Epithelial cell of esophagus (primary cell): ENCODE measurements at regions not wholly inside any gene's neighbourhood (a gene's known extent, or its start where the extent isn't known, plus 50 kb on each side); places are given as distances from the start of the nearest gene placed in this dataset.

ENCODE experiments used
- DNase-seq: peaks from one replicate; pipeline ENCODE4 v3.0.0; 2010; ENCODE audit warnings: low read depth
- H3K4me3 ChIP-seq: 2 replicates; pipeline ENCODE4 v1.5.1; 2011; ENCODE audit warnings: mild to moderate bottlenecking, low read length, control low read depth
- TF ChIP-seq, protein P1 (sequence below): IDR thresholded peaks from 2 replicates; pipeline ENCODE4 v1.5.1; 2011; ENCODE audit warnings: low read depth, mild to moderate bottlenecking, low read length, control low read depth, inconsistent platforms; ENCODE audit not compliant: insufficient read depth; ENCODE audit errors: missing control alignments

DNA sequence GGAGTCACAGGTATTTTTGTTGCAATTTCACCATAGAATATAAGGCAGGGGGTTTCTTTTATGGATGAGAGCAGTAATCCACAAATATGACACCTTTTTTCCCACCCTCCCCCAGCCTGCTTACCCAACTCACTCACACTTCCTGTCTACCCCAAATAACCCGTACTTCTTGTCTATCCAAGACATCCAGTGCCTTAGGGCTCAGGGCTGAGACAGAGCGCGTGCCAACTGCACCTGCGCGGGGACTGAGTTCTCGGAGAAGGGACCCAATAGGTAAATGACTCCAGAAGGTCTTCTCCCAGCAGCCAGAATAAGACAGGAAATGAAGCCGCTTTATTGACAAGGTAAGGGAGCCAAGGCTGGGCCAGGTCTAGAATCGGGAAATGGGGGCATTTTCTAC lies 369.1 kb downstream of the SIPA1L2 start:
- peak; percentile 85 for DNase-seq
- TF ChIP-seq, protein P1, sequence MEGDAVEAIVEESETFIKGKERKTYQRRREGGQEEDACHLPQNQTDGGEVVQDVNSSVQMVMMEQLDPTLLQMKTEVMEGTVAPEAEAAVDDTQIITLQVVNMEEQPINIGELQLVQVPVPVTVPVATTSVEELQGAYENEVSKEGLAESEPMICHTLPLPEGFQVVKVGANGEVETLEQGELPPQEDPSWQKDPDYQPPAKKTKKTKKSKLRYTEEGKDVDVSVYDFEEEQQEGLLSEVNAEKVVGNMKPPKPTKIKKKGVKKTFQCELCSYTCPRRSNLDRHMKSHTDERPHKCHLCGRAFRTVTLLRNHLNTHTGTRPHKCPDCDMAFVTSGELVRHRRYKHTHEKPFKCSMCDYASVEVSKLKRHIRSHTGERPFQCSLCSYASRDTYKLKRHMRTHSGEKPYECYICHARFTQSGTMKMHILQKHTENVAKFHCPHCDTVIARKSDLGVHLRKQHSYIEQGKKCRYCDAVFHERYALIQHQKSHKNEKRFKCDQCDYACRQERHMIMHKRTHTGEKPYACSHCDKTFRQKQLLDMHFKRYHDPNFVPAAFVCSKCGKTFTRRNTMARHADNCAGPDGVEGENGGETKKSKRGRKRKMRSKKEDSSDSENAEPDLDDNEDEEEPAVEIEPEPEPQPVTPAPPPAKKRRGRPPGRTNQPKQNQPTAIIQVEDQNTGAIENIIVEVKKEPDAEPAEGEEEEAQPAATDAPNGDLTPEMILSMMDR = no peak
- H3K4me3 ChIP-seq = no peak overlapping the region

DNA sequence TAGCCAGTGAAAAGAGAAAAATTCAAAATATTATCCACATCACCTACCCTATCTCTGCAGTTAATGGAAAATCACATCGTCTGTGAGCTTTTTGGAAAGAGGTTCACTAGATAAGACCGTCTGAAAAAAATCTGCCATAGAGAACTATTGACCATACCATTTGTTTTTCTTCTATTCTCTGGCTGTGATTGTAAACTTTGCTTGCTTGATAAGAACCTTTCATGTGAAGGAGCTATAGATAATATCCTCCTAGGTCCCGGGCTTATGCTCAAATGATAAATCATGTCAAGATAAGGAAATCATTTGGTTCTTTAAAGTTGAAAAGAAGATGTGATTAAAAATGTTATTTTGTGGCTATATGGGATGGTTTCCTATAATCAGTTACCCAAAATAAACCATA lies 369.9 kb downstream of the SIPA1L2 start:
- no peak for DNase-seq
- H3K4me3 ChIP-seq = no peak overlapping the region
- TF ChIP-seq, protein P1 = no peak

DNA sequence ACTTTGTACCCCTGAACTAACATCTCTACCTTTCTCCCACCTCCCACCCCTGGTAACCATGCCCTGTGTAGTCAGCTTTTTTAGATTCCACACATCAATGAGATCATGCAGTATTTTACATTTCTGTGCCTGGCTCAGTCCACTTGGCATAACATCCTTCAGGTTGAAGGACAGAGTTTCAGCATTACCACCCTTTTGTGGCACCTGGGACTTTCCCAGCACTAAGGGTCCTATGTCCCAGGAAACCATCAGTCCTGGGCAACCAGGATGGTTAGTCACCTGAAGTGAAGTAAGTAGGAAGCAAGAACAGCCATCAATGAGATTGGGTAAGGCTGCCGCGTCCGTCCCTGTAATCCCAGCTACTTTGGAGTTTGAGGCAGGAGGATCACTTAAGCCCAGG lies 370.6 kb downstream of the SIPA1L2 start:
- H3K4me3 ChIP-seq = no peak overlapping the region
- TF ChIP-seq, protein P1 = no peak
- no peak for DNase-seq

DNA sequence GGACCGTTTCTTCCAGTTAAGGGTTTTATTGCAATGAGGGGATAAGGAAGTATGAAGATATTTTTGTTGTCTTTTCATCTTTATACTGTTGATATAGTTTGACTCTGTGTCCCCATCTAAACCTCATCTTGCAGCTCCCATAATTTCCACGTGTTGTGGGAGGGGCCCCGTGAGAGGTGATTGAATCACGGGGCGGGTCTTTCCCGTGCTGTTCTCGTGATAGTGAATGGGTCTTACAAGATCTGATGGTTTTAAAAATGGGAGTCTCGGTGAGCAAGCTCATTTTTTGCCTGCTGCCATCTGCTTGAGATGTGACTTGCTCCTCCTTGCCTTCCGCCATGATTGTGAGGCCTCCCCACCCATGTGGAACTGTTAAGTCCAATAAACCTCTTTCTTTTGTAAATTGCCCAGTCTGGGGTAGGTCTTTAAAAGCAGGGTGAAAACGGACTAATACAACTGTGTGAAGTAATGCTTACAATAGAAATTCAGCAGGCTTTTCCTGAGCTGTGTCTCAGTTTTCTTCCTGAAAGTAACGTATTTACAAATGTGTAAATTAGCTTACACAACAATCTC lies 377.3 kb downstream of the SIPA1L2 start:
- no peak overlapping the region for H3K4me3 ChIP-seq
- no peak for DNase-seq
- TF ChIP-seq, protein P1 = no peak

DNA sequence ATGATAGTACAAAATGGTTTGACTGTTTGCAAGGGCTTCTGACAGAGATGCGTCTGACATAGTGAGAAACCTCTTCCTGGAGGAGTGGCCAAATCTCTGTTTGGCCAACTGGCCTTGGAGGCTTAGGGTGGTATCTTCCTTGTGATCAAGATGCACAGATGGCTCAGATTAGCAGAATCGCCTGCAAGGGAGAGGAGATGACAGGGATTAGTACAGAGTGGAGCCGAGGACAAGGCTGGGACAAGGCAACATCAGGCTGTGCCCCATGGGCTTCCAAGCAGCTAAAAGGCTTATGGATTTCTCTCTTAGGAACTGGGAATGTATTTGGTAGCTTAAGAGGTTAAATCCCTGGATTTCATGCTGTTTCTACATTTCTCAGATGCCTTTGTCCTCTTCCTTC lies 379.1 kb downstream of the SIPA1L2 start:
- no peak for DNase-seq

DNA sequence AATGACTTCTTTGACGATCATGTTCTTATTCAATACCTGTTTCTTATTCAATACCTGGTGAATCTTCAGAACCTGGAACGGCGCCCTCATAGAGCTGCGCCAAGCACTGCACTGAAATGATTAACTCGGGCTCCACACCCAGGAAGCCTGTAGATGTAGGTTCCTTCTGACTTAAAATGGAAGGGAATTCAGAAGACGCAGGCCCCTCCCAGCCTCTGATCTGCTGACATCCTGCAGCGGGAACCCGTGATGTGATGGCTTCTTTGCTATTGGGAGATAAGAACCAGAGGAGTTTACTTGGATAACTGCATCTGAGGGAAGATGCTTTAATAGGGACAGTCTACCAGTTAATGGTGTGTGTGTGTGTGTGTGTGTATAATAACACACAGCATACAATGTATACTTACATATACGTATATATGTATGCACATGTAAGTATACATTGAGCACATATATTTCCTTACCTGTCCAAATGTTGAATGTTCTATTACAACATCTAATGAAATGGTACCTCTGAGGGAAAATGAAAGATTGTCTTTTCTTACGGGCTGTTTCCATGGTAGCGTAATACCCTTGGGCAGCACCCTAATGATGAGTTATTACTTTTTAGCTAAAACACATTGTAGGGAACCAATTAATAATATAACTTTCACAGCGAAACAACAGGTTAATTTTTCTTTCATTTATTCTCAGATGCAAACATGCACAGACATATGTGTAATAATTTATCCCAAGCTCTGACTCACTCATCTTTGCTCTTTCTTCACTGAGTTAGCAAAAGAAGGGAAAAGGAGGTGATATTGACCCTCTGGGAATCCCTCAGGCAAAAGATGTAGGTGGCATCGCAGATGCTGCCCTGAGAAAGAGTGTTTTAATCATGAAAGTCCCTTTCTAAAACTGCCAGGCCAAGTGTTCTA lies 379.8 kb downstream of the SIPA1L2 start:
- no peak overlapping the region for H3K4me3 ChIP-seq
- no peak for DNase-seq
- TF ChIP-seq, protein P1 = no peak

More for the DNA sequence above, 379.1 kb downstream of the SIPA1L2 start:
- no peak overlapping the region for H3K4me3 ChIP-seq
- TF ChIP-seq, protein P1 = no peak
